ENCODE measurements at regions not wholly inside any gene's neighbourhood (a gene's known extent, or its start where the extent isn't known, plus 50 kb on each side); places are given as distances from the start of the nearest gene placed in this dataset.

GRCh38 chr12:90260136-90260535 is 551.5 kb upstream of the ATP2B1 start:
- no peak for DNase-seq (ENCODE audit: low read depth)
- no peak overlapping the region for H3K4me3 ChIP-seq (ENCODE audit: low read depth, low read length)
- TF ChIP-seq CTCF (IDR thresholded peaks at IDR 0.05; ENCODE audit: insufficient read depth, low read length): no peak

GRCh38 chr12:90257927-90258624 is 549.4 kb upstream of the ATP2B1 start:
- no peak overlapping the region for H3K4me3 ChIP-seq (ENCODE audit: low read depth, low read length)
- no peak for DNase-seq (ENCODE audit: low read depth)
- no peak for TF ChIP-seq CTCF (IDR thresholded peaks at IDR 0.05; ENCODE audit: insufficient read depth, low read length)

GRCh38 chr12:90254796-90255195 is 546.2 kb upstream of the ATP2B1 start:
- TF ChIP-seq CTCF (IDR thresholded peaks at IDR 0.05; ENCODE audit: insufficient read depth, low read length): no peak
- no peak overlapping the region for H3K4me3 ChIP-seq (ENCODE audit: low read depth, low read length)
- no peak for DNase-seq (ENCODE audit: low read depth)

GRCh38 chr12:90253674-90254181 is 545.1 kb upstream of the ATP2B1 start:
- TF ChIP-seq CTCF (IDR thresholded peaks at IDR 0.05; ENCODE audit: insufficient read depth, low read length): peak; percentile 42
- peak; percentile 86 for DNase-seq (ENCODE audit: low read depth)
- H3K4me3 ChIP-seq (ENCODE audit: low read depth, low read length): no peak overlapping the region

- no peak for DNase-seq (ENCODE audit: low read depth)
- no peak for TF ChIP-seq CTCF (IDR thresholded peaks at IDR 0.05; ENCODE audit: insufficient read depth, low read length)
- H3K4me3 ChIP-seq (ENCODE audit: low read depth, low read length): no peak overlapping the region
These were observed 544.5 kb upstream of the ATP2B1 start for GRCh38 chr12:90253136-90253535.

- no peak overlapping the region for H3K4me3 ChIP-seq (ENCODE audit: low read depth, low read length)
- peak; percentile 88 for DNase-seq (ENCODE audit: low read depth)
- TF ChIP-seq CTCF (IDR thresholded peaks at IDR 0.05; ENCODE audit: insufficient read depth, low read length): no peak
These were observed 542.1 kb upstream of the ATP2B1 start for GRCh38 chr12:90250766-90251165.

DNA sequence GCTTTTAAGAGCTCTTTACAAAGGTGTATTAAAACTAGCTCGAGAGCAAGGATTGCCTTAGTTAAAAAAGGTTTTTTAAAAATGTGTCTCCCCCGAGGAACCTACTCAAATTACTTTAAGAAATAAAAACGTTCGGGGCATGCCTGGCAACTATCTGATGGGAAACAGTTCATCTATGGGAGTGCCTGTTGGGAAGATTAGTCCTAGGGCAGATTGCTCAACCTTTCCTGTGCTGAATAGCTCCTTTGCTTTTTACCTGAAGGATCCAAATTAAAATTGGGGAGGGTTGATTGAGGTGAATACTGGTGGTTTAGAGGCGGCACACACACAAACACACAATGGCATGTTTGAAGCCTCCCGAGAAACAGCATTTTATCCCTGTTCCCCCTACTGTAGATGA is 541.4 kb upstream of the ATP2B1 start:
- H3K4me3 ChIP-seq (ENCODE audit: low read depth, low read length): no peak overlapping the region
- no peak for DNase-seq (ENCODE audit: low read depth)
- TF ChIP-seq CTCF (IDR thresholded peaks at IDR 0.05; ENCODE audit: insufficient read depth, low read length): no peak
